Endothelial cell of umbilical vein (primary cell): ENCODE measurements at regions not wholly inside any gene's neighbourhood (a gene's known extent, or its start where the extent isn't known, plus 50 kb on each side); places are given as distances from the start of the nearest gene placed in this dataset.

Source experiments
- BruUV-seq: library from RNA; stranded (reverse); fragments of 400-500 nt; replicated peaks from 2 replicates; lab custom pipeline; 2021; lab: Mats Ljungman, UMichigan
- CTCF ChIA-PET: fragments of 300-600, 350-600 bp; sonication (Branson Sonifier 250); formaldehyde crosslinking; loops from one replicate; lab custom pipeline; 2021; ENCODE audit warnings: antibody characterized with exemption, inconsistent platforms; lab: Charles Lee
- POLR2A ChIA-PET: fragments of 300-600, 350-600 bp; sonication (Branson Sonifier 250); formaldehyde crosslinking; loops from one replicate; lab custom pipeline; 2021; ENCODE audit warnings: antibody characterized with exemption, inconsistent platforms; lab: Charles Lee
- DNase-seq: peaks from one replicate; pipeline ENCODE4 v3.0.0-alpha.2; 2011; ENCODE audit warnings: low read depth, low spot score
- FAIRE-seq: peaks from 2 replicates; lab custom pipeline; 2011; peaks lifted over from hg19 to GRCh38; lab: Jason Lieb, UNC
- H2AFZ ChIP-seq: 2 replicates; pipeline ENCODE4 v1.6.0; 2012; ENCODE audit warnings: low read depth, low read length, control low read depth, inconsistent platforms
- H3K27ac ChIP-seq: 2 replicates; pipeline ENCODE4 v1.5.1; 2011; ENCODE audit warnings: low read depth, mild to moderate bottlenecking, control low read depth, low read length, moderate library complexity; ENCODE audit not compliant: insufficient read depth
- H3K27me3 ChIP-seq, 2 experiments: 2 replicates each; pipeline versions ENCODE4 v1.6.0 to v1.6.1; 2011; ENCODE audit warnings: low read length in 2 of 2, mixed read lengths in 1 of 2; ENCODE audit not compliant: control insufficient read depth in 2 of 2, insufficient read depth in 2 of 2
- H3K36me3 ChIP-seq, 2 experiments: 2 replicates in 1 of 2; 3 replicates in 1 of 2; pipeline ENCODE4 v1.5.1; 2011; ENCODE audit warnings: low read length in 2 of 2, mild to moderate bottlenecking in 1 of 2, moderate library complexity in 1 of 2; ENCODE audit not compliant: control insufficient read depth in 2 of 2, insufficient read depth in 2 of 2; ENCODE audit errors: extremely low read depth in 1 of 2
- H3K4me1 ChIP-seq: 3 replicates; pipeline ENCODE4 v1.5.1; 2011; ENCODE audit warnings: mild to moderate bottlenecking, low read length; ENCODE audit not compliant: control insufficient read depth, insufficient read depth; ENCODE audit errors: extremely low read depth
- H3K4me2 ChIP-seq: 2 replicates; pipeline ENCODE4 v1.6.1; 2011; ENCODE audit warnings: low read length, control low read depth, mixed read lengths; ENCODE audit not compliant: insufficient read depth
- H3K4me3 ChIP-seq, 3 experiments: fragments of 200-600 bp in 1 of 3; sonication (generic), shearing (Covaris generic) in 1 of 3; replicated peaks in 1 of 3; 2 replicates each; pipeline ENCODE4 v1.5.1; 2011 to 2016; ENCODE audit warnings: control low read depth in 3 of 3, low read length in 3 of 3, mild to moderate bottlenecking in 2 of 3, inconsistent platforms in 1 of 3, low read depth in 1 of 3, moderate library complexity in 1 of 3; ENCODE audit not compliant: insufficient read depth in 1 of 3
- H3K79me2 ChIP-seq: 2 replicates; pipeline ENCODE4 v1.6.0; 2012; ENCODE audit warnings: low read length, inconsistent platforms; ENCODE audit not compliant: control insufficient read depth, insufficient read depth
- H3K9ac ChIP-seq: replicated peaks from 2 replicates; pipeline ENCODE3; 2011; ENCODE audit warnings: low read length, control low read depth; ENCODE audit not compliant: insufficient read depth; ENCODE audit errors: extremely low read depth
- H3K9me1 ChIP-seq: replicated peaks from 3 replicates; pipeline ENCODE4 v1.6.0; 2011; ENCODE audit warnings: mild to moderate bottlenecking, low read length; ENCODE audit not compliant: control insufficient read depth, insufficient read depth; ENCODE audit errors: extremely low read depth
- H3K9me3 ChIP-seq: replicated peaks from 2 replicates; pipeline ENCODE4 v1.5.1; 2012; ENCODE audit warnings: low read length, inconsistent platforms; ENCODE audit not compliant: control insufficient read depth, insufficient read depth
- H4K20me1 ChIP-seq: replicated peaks from 2 replicates; pipeline ENCODE3; 2011; ENCODE audit warnings: mild to moderate bottlenecking, low read length; ENCODE audit not compliant: control insufficient read depth, insufficient read depth; ENCODE audit errors: extremely low read depth
- CTCF ChIP-seq, 2 donors: IDR thresholded peaks; 1 replicate in 1 of 2; 2 replicates in 1 of 2; pipeline ENCODE4 v1.5.1; 2011; ENCODE audit warnings: low read length in 2 of 2, mild to moderate bottlenecking in 2 of 2, moderate library complexity in 2 of 2, control low read depth in 1 of 2, inconsistent platforms in 1 of 2, low read depth in 1 of 2; ENCODE audit not compliant: insufficient read depth in 1 of 2; ENCODE audit errors: extremely low read depth in 1 of 2
- EZH2 ChIP-seq: IDR thresholded peaks from 2 replicates; pipeline ENCODE4 v1.6.1; 2012; ENCODE audit warnings: borderline replicate concordance, low read depth, mild to moderate bottlenecking, moderate library complexity, low read length, inconsistent platforms; ENCODE audit not compliant: severe bottlenecking
- FOS ChIP-seq: IDR thresholded peaks from 2 replicates; pipeline ENCODE4 v1.6.1; 2011; ENCODE audit warnings: mild to moderate bottlenecking, low read length, moderate library complexity, borderline replicate concordance; ENCODE audit not compliant: insufficient read depth
- GATA2 ChIP-seq: IDR thresholded peaks from 2 replicates; pipeline ENCODE4 v1.7.0; 2011; ENCODE audit warnings: low read depth, mild to moderate bottlenecking, moderate library complexity, mixed read lengths, low read length; ENCODE audit not compliant: insufficient read length, insufficient read depth
- JUN ChIP-seq: IDR thresholded peaks from 2 replicates; pipeline ENCODE4 v1.6.1; 2011; ENCODE audit warnings: borderline replicate concordance, low read depth; ENCODE audit not compliant: insufficient read length, insufficient read depth
- MAX ChIP-seq: IDR thresholded peaks from 2 replicates; pipeline ENCODE4 v1.6.1; 2011; ENCODE audit not compliant: insufficient read depth, insufficient read length
- MYC ChIP-seq: IDR thresholded peaks from one replicate; pipeline ENCODE4 v1.6.1; 2011; ENCODE audit warnings: mild to moderate bottlenecking, low read depth, low read length
- POLR2A ChIP-seq: IDR thresholded peaks from 2 replicates; pipeline ENCODE4 v1.6.1; 2012; ENCODE audit warnings: low read depth, mild to moderate bottlenecking, control low read depth, low read length
- POLR2AphosphoS5 ChIP-seq: IDR thresholded peaks from 2 replicates; pipeline ENCODE4 v1.6.1; 2012; ENCODE audit warnings: low read depth, mild to moderate bottlenecking, control low read depth, low read length, moderate library complexity; ENCODE audit not compliant: insufficient read depth
- dilution Hi-C: fragments of 300-500 bp; cut with MboI; formaldehyde crosslinking; loops from one replicate; pipeline ENCODE4 v1.15.0; 2019; ENCODE audit warnings: low sequenced_read_pairs; ENCODE audit not compliant: extremely low pct_ligation_motif_present
- intact Hi-C: fragments of 100-400 bp; cut with micrococcal nuclease; formaldehyde crosslinking; loops from one replicate; pipeline ENCODE4 v1.10.0; 2022

- no peak for TF ChIP-seq MAX
- TF ChIP-seq CTCF (IDR thresholded peaks at IDR 0.05; ENCODE audit: extremely low read depth in 1 of 2, insufficient read depth in 1 of 2, low read depth in 1 of 2, low read length in 2 of 2) = no peak
- TF ChIP-seq GATA2 = no peak
- no peak for TF ChIP-seq POLR2A
- TF ChIP-seq JUN = no peak
- TF ChIP-seq MYC = no peak
- no peak for TF ChIP-seq POLR2AphosphoS5
- TF ChIP-seq FOS = no peak
- no peak for TF ChIP-seq EZH2
- ChIA-PET POLR2A (no interaction called here), CTCF (no interaction called here)
- Histone ChIP-seq H3K4me1 (no peaks in the 10 kb centered on the region), H3K4me3 (no peak overlapping the region), H3K4me2 (no peak overlapping the region), H3K9me3 (no peaks in the 10 kb centered on the region), H3K36me3 (no peaks in the 10 kb centered on the region), H3K27me3 (no peaks in the 10 kb centered on the region), H2AFZ (no peak overlapping the region), H4K20me1 (no peaks in the 10 kb centered on the region), H3K79me2 (no peaks in the 10 kb centered on the region), H3K9ac (no peak overlapping the region), H3K9me1 (no peaks in the 10 kb centered on the region), H3K27ac (no peak overlapping the region)
- dilution Hi-C loops (no loop called here), intact Hi-C loops (no loop called here)
- FAIRE-seq = no peak
- BruUV-seq = no TSS peak
- no peak for DNase-seq
Observed at GRCh38 chr3:106337116-106337515, 468.3 kb upstream of the CBLB start.
